Activated T-cell treated with anti-CD3 and anti-CD28 coated beads, Interleukin-2, amount 50 U/mL, for 24 hours (primary cell): ENCODE measurements at regions not wholly inside any gene's neighbourhood (a gene's known extent, or its start where the extent isn't known, plus 50 kb on each side); places are given as distances from the start of the nearest gene placed in this dataset.

Experiments used
- DNase-seq: peaks from one replicate; pipeline ENCODE4 v3.0.0-alpha.2; 2020
- H3K27ac Mint-ChIP-seq: 2 replicates; pipeline ENCODE4 v1.8.0; 2020; ENCODE audit warnings: mild to moderate bottlenecking, mixed read lengths
- H3K27me3 Mint-ChIP-seq: 2 replicates; pipeline ENCODE4 v1.8.0; 2020; ENCODE audit warnings: mixed read lengths
- H3K36me3 Mint-ChIP-seq: 2 replicates; pipeline ENCODE4 v1.8.0; 2020; ENCODE audit warnings: low read depth, mixed read lengths
- H3K4me1 Mint-ChIP-seq: 2 replicates; pipeline ENCODE4 v1.8.0; 2020; ENCODE audit warnings: low read depth, mixed read lengths
- H3K4me3 Mint-ChIP-seq: 2 replicates; pipeline ENCODE4 v1.8.0; 2020; ENCODE audit warnings: mild to moderate bottlenecking, moderate library complexity, mixed read lengths
- H3K9me3 Mint-ChIP-seq: 2 replicates; pipeline ENCODE4 v1.8.0; 2020; ENCODE audit warnings: mixed read lengths

GRCh38 chr3:41029356-41029755 is 169.9 kb upstream of the CTNNB1 start:
- no peaks in the 10 kb centered on the region for H3K9me3 Mint-ChIP-seq
- peaks cover 20% of the 10 kb centered on the region for H3K27me3 Mint-ChIP-seq
- H3K4me3 Mint-ChIP-seq, result no peak overlapping the region
- H3K4me1 Mint-ChIP-seq, result no peaks in the 10 kb centered on the region
- no peaks in the 10 kb centered on the region for H3K36me3 Mint-ChIP-seq
- H3K27ac Mint-ChIP-seq, result no peak overlapping the region
- no peak for DNase-seq

GRCh38 chr3:41030220-41030619 is 169.1 kb upstream of the CTNNB1 start:
- H3K9me3 Mint-ChIP-seq, result no peaks in the 10 kb centered on the region
- DNase-seq, result no peak

GRCh38 chr3:41031401-41031800 is 167.9 kb upstream of the CTNNB1 start:
- H3K9me3 Mint-ChIP-seq, result no peaks in the 10 kb centered on the region

More at GRCh38 chr3:41030220-41030619, 169.1 kb upstream of the CTNNB1 start:
- Mint-ChIP-seq H3K36me3 (no peaks in the 10 kb centered on the region), H3K27me3 (peaks cover 14% of the 10 kb centered on the region), H3K27ac (no peak overlapping the region), H3K4me3 (no peak overlapping the region), H3K4me1 (no peaks in the 10 kb centered on the region)

GRCh38 chr3:41033956-41034519 is 165.3 kb upstream of the CTNNB1 start:
- Mint-ChIP-seq H3K27ac (no peak overlapping the region), H3K4me1 (no peaks in the 10 kb centered on the region), H3K27me3 (peaks cover 31% of the 10 kb centered on the region), H3K36me3 (no peaks in the 10 kb centered on the region), H3K4me3 (no peak overlapping the region), H3K9me3 (no peaks in the 10 kb centered on the region)
- no peak for DNase-seq

More at GRCh38 chr3:41031401-41031800, 167.9 kb upstream of the CTNNB1 start:
- no peaks in the 10 kb centered on the region for H3K36me3 Mint-ChIP-seq
- DNase-seq, result no peak
- H3K27me3 Mint-ChIP-seq, result peaks cover 14% of the 10 kb centered on the region
- H3K4me3 Mint-ChIP-seq, result no peak overlapping the region
- no peaks in the 10 kb centered on the region for H3K4me1 Mint-ChIP-seq
- H3K27ac Mint-ChIP-seq, result no peak overlapping the region

GRCh38 chr3:41035456-41036022 is 163.8 kb upstream of the CTNNB1 start:
- Mint-ChIP-seq H3K4me1 (no peaks in the 10 kb centered on the region), H3K4me3 (no peak overlapping the region), H3K36me3 (no peaks in the 10 kb centered on the region), H3K9me3 (no peaks in the 10 kb centered on the region), H3K27ac (no peak overlapping the region), H3K27me3 (peaks cover 31% of the 10 kb centered on the region)
- DNase-seq, result no peak

GRCh38 chr3:41037651-41038334 is 161.5 kb upstream of the CTNNB1 start:
- no peaks in the 10 kb centered on the region for H3K36me3 Mint-ChIP-seq
- H3K9me3 Mint-ChIP-seq, result no peaks in the 10 kb centered on the region
- peaks cover 34% of the 10 kb centered on the region for H3K27me3 Mint-ChIP-seq
- no peaks in the 10 kb centered on the region for H3K4me1 Mint-ChIP-seq
- no peak overlapping the region for H3K27ac Mint-ChIP-seq
- DNase-seq, result no peak
- H3K4me3 Mint-ChIP-seq, result no peak overlapping the region

- no peak overlapping the region for H3K4me3 Mint-ChIP-seq
- no peaks in the 10 kb centered on the region for H3K36me3 Mint-ChIP-seq
- DNase-seq, result no peak
- peaks cover 22% of the 10 kb centered on the region for H3K27me3 Mint-ChIP-seq
- H3K4me1 Mint-ChIP-seq, result no peaks in the 10 kb centered on the region
- H3K27ac Mint-ChIP-seq, result no peak overlapping the region
- no peaks in the 10 kb centered on the region for H3K9me3 Mint-ChIP-seq
Measured at GRCh38 chr3:41040256-41040655, 159.0 kb upstream of the CTNNB1 start.

GRCh38 chr3:41041462-41041861 is 157.8 kb upstream of the CTNNB1 start:
- Mint-ChIP-seq H3K4me3 (no peak overlapping the region), H3K27ac (no peak overlapping the region), H3K27me3 (peaks cover 22% of the 10 kb centered on the region), H3K9me3 (no peaks in the 10 kb centered on the region), H3K4me1 (no peaks in the 10 kb centered on the region), H3K36me3 (no peaks in the 10 kb centered on the region)
- DNase-seq, result no peak

- Mint-ChIP-seq H3K9me3 (no peaks in the 10 kb centered on the region), H3K36me3 (no peaks in the 10 kb centered on the region), H3K27me3 (peaks cover 22% of the 10 kb centered on the region), H3K4me3 (no peak overlapping the region), H3K4me1 (no peaks in the 10 kb centered on the region), H3K27ac (no peak overlapping the region)
- DNase-seq, result no peak
Measured at GRCh38 chr3:41041899-41042298, 157.4 kb upstream of the CTNNB1 start.

- no peaks in the 10 kb centered on the region for H3K9me3 Mint-ChIP-seq
- no peak for DNase-seq
- no peaks in the 10 kb centered on the region for H3K36me3 Mint-ChIP-seq
- H3K27me3 Mint-ChIP-seq, result peaks cover 8% of the 10 kb centered on the region
- H3K4me3 Mint-ChIP-seq, result no peak overlapping the region
- no peak overlapping the region for H3K27ac Mint-ChIP-seq
- H3K4me1 Mint-ChIP-seq, result no peaks in the 10 kb centered on the region
Measured at GRCh38 chr3:41044523-41044922, 154.8 kb upstream of the CTNNB1 start.

- Mint-ChIP-seq H3K9me3 (no peaks in the 10 kb centered on the region), H3K27me3 (peaks cover 12% of the 10 kb centered on the region), H3K36me3 (no peaks in the 10 kb centered on the region), H3K4me1 (no peaks in the 10 kb centered on the region), H3K27ac (no peak overlapping the region), H3K4me3 (no peak overlapping the region)
- no peak for DNase-seq
Measured at GRCh38 chr3:41045491-41045890, 153.8 kb upstream of the CTNNB1 start.

- Mint-ChIP-seq H3K36me3 (no peaks in the 10 kb centered on the region), H3K27me3 (peaks cover 6% of the 10 kb centered on the region), H3K4me1 (peaks cover 2% of the 10 kb centered on the region), H3K4me3 (no peak overlapping the region), H3K9me3 (no peaks in the 10 kb centered on the region), H3K27ac (no peak overlapping the region)
- DNase-seq, result no peak
Measured at GRCh38 chr3:41050144-41050543, 149.2 kb upstream of the CTNNB1 start.

GRCh38 chr3:41053220-41053619 is 146.1 kb upstream of the CTNNB1 start:
- H3K4me3 Mint-ChIP-seq, result no peak overlapping the region
- no peak for DNase-seq
- no peak overlapping the region for H3K27ac Mint-ChIP-seq
- H3K9me3 Mint-ChIP-seq, result no peaks in the 10 kb centered on the region
- H3K4me1 Mint-ChIP-seq, result peaks cover 2% of the 10 kb centered on the region
- peaks cover 6% of the 10 kb centered on the region for H3K27me3 Mint-ChIP-seq
- H3K36me3 Mint-ChIP-seq, result no peaks in the 10 kb centered on the region

GRCh38 chr3:41060106-41060505 is 139.2 kb upstream of the CTNNB1 start:
- Mint-ChIP-seq H3K27ac (no peak overlapping the region), H3K27me3 (peaks cover 15% of the 10 kb centered on the region), H3K36me3 (no peaks in the 10 kb centered on the region), H3K4me3 (no peak overlapping the region), H3K4me1 (no peaks in the 10 kb centered on the region), H3K9me3 (no peaks in the 10 kb centered on the region)
- no peak for DNase-seq

GRCh38 chr3:41064070-41064469 is 135.2 kb upstream of the CTNNB1 start:
- Mint-ChIP-seq H3K36me3 (no peaks in the 10 kb centered on the region), H3K27ac (no peak overlapping the region), H3K4me1 (no peaks in the 10 kb centered on the region), H3K9me3 (no peaks in the 10 kb centered on the region), H3K4me3 (no peak overlapping the region), H3K27me3 (peaks cover 15% of the 10 kb centered on the region)
- no peak for DNase-seq
